HuH-7 (cell line): ENCODE measurements at regions not wholly inside any gene's neighbourhood (a gene's known extent, or its start where the extent isn't known, plus 50 kb on each side); places are given as distances from the start of the nearest gene placed in this dataset.
A peak's percentile ranks its signal among the peaks of the same experiment; 100 is the strongest.

Source experiments
- DNase-seq: peaks from one replicate; pipeline ENCODE4 v3.0.0; 2011; ENCODE audit warnings: low spot score

- no peak for DNase-seq
These were observed 171.9 kb upstream of the GPR12 start for GRCh38 chr13:26932465-26932864.

- DNase-seq, result peak; percentile 59
These were observed 169.6 kb upstream of the GPR12 start for GRCh38 chr13:26929971-26930730.

- DNase-seq, result no peak
These were observed 166.9 kb upstream of the GPR12 start for GRCh38 chr13:26927511-26927910.

- no peak for DNase-seq
These were observed 165.8 kb upstream of the GPR12 start for GRCh38 chr13:26926371-26926770.

GRCh38 chr13:26923824-26924605 is 163.4 kb upstream of the GPR12 start:
- no peak for DNase-seq

GRCh38 chr13:26921918-26922317 is 161.3 kb upstream of the GPR12 start:
- no peak for DNase-seq

GRCh38 chr13:26920614-26921355 is 160.2 kb upstream of the GPR12 start:
- no peak for DNase-seq

GRCh38 chr13:26919732-26920131 is 159.1 kb upstream of the GPR12 start:
- DNase-seq, result no peak

- DNase-seq, result no peak
These were observed 158.7 kb upstream of the GPR12 start for GRCh38 chr13:26919311-26919710.

GRCh38 chr13:26914624-26915023 is 154.0 kb upstream of the GPR12 start:
- DNase-seq, result no peak

- DNase-seq, result no peak
These were observed 153.6 kb upstream of the GPR12 start for GRCh38 chr13:26914148-26914547.

- no peak for DNase-seq
These were observed 150.3 kb upstream of the GPR12 start for GRCh38 chr13:26910754-26911465.

GRCh38 chr13:26909477-26909876 is 148.9 kb upstream of the GPR12 start:
- no peak for DNase-seq

- no peak for DNase-seq
These were observed 147.5 kb upstream of the GPR12 start for GRCh38 chr13:26908126-26908525.

- DNase-seq, result no peak
These were observed 138.6 kb upstream of the GPR12 start for GRCh38 chr13:26899202-26899601.

- no peak for DNase-seq
These were observed 137.3 kb upstream of the GPR12 start for GRCh38 chr13:26897706-26898550.

GRCh38 chr13:26896986-26897668 is 136.5 kb upstream of the GPR12 start:
- no peak for DNase-seq

- DNase-seq, result no peak
These were observed 135.4 kb upstream of the GPR12 start for GRCh38 chr13:26895808-26896466.

- DNase-seq, result no peak
These were observed 134.7 kb upstream of the GPR12 start for GRCh38 chr13:26895081-26895807.
